SKM-1 treated with dmso at 0.1 percent for 144 hours (cell line): ENCODE measurements at regions not wholly inside any gene's neighbourhood (a gene's known extent, or its start where the extent isn't known, plus 50 kb on each side); places are given as distances from the start of the nearest gene placed in this dataset.

Source experiments
- DNase-seq: peaks from one replicate; lab custom pipeline; 2025; ENCODE audit not compliant: unreplicated experiment; lab: John Stamatoyannopoulos, UW

DNA sequence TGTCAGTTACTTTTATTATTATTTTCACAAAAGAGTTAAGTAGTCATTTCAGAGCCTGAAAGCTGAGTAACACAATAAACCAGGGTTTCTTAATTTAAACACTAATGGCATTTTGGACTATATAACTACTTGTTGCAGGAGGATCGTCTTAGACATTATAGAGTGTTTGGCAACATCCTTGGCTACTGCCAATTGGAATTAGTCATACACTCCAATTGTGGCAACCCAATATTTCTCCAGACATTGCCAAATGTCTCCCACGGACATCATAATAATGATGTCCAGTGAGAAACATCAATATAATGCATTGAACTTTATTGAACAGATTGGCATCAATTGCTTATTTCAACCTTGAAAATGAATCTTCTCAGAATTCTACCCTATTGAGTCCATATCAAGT is 441.9 kb upstream of the ADGRL4 start:
- no peak for DNase-seq

- no peak for DNase-seq
Measured at GRCh38 chr1:79441238-79441637, 434.7 kb upstream of the ADGRL4 start.

DNA sequence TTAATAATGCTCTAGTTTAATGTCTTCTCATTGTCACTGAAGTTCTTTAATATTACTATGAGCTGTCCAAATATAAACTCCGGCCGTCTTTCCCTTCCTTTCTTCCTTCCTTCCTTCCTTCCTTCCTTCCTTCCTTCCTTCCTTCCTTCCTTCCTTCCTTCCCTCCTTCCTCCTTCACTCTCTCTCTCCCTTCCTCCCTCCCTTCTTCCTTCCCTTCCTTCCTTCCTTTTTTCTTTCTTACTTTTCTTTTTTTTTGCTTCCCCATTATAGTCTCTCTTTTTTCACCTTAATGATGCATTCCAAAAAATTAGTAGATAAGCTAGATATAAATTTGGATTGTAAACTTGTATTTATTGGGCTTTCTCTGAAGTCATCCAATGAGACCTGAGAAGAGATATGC is 431.0 kb upstream of the ADGRL4 start:
- DNase-seq = no peak

GRCh38 chr1:79431340-79431739 is 424.8 kb upstream of the ADGRL4 start:
- DNase-seq = no peak

GRCh38 chr1:79430437-79430836 is 423.9 kb upstream of the ADGRL4 start:
- no peak for DNase-seq

DNA sequence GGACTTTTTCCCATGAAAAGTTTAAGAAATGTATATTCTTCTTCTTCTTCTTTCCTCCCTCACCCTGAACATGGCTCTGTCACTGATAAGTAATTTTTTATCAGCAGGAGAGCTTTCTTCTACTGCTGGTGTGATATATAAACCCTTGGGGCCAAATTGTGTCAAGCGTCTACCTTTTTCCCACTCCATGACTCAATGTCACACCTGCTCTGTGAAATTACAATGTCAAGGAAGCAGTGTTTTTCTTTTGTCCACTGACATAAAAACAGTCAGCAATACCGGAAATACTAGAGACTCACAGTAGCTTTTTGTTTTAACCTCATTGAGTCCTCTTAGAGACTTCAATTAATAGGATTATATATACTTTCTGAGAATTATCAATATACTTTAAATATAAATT is 416.2 kb upstream of the ADGRL4 start:
- DNase-seq = no peak

GRCh38 chr1:79398501-79398900 is 392.0 kb upstream of the ADGRL4 start:
- no peak for DNase-seq

DNA sequence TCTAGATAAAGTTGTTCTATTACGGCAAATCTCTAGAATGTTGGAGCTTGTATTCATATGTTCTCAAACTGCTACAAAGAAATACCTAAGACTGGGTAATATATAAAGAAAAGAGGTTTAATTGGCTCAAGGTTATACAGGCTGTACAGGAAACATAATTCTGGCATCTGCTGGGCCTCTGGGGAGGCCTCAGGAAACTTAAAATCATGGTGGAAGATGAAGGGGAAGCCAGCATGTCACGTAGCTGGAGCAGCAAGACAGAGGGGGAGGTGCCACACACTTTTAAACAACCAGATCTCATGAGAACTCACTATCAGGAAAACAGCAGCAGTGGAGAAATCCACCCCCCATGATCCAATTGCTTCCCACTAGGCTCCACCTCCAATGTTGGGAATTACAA is 390.4 kb upstream of the ADGRL4 start:
- DNase-seq = no peak

GRCh38 chr1:79388694-79389361 is 382.3 kb upstream of the ADGRL4 start:
- no peak for DNase-seq

DNA sequence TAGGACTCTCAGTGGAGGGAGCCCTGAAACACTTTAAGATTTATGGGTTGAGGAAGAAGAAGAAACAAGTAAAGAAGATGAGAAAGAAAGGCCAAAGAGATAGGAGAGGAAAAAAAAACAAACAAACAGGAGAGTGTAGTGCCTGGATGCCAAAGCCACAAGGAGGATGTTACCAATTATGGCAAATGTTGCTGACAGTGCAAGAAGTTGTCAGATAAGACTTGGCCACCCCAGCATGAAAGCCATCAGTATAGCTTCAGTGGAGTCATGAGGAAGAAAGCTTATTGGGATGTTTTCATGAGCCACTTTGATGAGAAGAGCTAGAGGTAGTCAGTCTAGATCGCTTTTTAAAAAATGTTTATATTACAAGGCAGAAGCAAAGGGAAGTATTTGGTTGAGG is 380.2 kb upstream of the ADGRL4 start:
- no peak for DNase-seq

- no peak for DNase-seq
Measured at GRCh38 chr1:79380078-79380477, 373.5 kb upstream of the ADGRL4 start.

GRCh38 chr1:79376106-79376505 is 369.6 kb upstream of the ADGRL4 start:
- DNase-seq = no peak

DNA sequence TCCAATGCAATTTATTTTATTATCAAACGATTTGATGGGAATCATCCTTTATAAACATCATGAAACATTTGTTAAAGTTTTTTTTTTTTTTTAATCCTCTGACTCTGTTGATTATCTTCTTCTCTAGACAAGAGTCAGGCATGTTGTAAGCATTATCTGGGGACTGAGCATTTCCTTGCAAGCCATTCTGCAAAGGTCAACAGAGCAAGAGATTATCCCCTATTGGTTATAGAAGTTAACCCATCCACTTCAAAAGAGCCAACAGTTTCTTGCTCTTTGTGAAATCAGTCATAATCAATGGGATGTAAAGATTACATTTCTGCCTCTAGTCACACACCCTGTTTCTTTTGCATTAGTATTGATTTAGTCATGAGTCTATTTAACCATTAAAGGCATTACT is 368.8 kb upstream of the ADGRL4 start:
- DNase-seq = no peak

GRCh38 chr1:79374397-79374796 is 367.9 kb upstream of the ADGRL4 start:
- no peak for DNase-seq

GRCh38 chr1:79373481-79374125 is 367.1 kb upstream of the ADGRL4 start:
- no peak for DNase-seq

- no peak for DNase-seq
Measured at GRCh38 chr1:79371802-79372201, 365.3 kb upstream of the ADGRL4 start.

DNA sequence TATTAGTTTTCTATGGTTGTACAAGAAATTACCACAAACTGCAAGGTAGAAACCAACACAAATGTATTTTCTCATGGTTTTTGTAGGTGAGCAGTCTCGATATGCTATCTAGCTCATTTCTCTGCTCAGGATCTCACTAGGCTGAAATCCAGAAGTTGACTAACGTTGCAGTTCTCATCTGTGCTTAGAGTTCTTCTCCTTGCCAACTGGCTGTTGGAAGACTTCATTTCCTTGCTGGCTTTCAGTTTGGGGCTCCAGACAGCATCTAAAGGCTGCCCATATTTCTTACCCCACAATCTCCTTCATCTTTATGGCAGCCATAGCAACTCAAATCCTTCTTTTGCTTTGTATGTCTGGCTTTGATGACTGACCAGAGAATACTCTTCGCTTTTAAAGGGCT is 362.6 kb upstream of the ADGRL4 start:
- DNase-seq = no peak

GRCh38 chr1:79364896-79365295 is 358.4 kb upstream of the ADGRL4 start:
- DNase-seq = no peak

- no peak for DNase-seq
Measured at GRCh38 chr1:79363430-79363829, 356.9 kb upstream of the ADGRL4 start.

- no peak for DNase-seq
Measured at GRCh38 chr1:79362470-79362869, 355.9 kb upstream of the ADGRL4 start.

- no peak for DNase-seq
Measured at GRCh38 chr1:79355090-79355489, 348.6 kb upstream of the ADGRL4 start.

- no peak for DNase-seq
Measured at GRCh38 chr1:79353224-79353623, 346.7 kb upstream of the ADGRL4 start.

GRCh38 chr1:79326875-79327274 is 320.3 kb upstream of the ADGRL4 start:
- no peak for DNase-seq
